ENCODE measurements at regions not wholly inside any gene's neighbourhood (a gene's known extent, or its start where the extent isn't known, plus 50 kb on each side); places are given as distances from the start of the nearest gene placed in this dataset.
A peak's percentile ranks its signal among the peaks of the same experiment; 100 is the strongest.
"Not testable (repeated sequence)": the region's sequence is repeated elsewhere in the genome, so short reads cannot be mapped to it uniquely, and the experiment has no call there.

DNA sequence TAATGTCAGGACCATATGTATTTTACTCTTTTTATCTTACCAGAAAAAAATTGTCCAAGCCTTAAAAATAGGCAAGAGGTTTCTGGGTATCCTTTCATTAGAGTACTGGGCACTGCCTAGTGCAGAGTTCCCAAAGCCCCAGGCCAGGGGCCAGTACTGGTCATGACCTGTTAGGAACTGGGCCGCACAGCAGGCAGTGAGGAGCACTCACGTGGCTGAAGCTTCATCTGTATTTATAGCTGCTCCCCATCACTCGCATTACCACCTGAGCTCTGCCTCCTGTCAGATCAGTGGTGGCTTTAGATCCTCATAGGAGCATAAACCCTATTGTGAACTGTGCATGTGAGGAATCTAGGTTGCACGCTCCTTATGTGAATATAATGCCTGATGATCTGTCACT, 632.9 kb downstream of the UTRN start:
- no peak for DNase-seq (ENCODE audit: low read depth)
- TF ChIP-seq, protein P1, sequence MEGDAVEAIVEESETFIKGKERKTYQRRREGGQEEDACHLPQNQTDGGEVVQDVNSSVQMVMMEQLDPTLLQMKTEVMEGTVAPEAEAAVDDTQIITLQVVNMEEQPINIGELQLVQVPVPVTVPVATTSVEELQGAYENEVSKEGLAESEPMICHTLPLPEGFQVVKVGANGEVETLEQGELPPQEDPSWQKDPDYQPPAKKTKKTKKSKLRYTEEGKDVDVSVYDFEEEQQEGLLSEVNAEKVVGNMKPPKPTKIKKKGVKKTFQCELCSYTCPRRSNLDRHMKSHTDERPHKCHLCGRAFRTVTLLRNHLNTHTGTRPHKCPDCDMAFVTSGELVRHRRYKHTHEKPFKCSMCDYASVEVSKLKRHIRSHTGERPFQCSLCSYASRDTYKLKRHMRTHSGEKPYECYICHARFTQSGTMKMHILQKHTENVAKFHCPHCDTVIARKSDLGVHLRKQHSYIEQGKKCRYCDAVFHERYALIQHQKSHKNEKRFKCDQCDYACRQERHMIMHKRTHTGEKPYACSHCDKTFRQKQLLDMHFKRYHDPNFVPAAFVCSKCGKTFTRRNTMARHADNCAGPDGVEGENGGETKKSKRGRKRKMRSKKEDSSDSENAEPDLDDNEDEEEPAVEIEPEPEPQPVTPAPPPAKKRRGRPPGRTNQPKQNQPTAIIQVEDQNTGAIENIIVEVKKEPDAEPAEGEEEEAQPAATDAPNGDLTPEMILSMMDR (IDR thresholded peaks at IDR 0.05; ENCODE audit: insufficient read depth, low read length), result no peak
- H3K4me3 ChIP-seq (ENCODE audit: low read depth, low read length), result no peak overlapping the region

DNA sequence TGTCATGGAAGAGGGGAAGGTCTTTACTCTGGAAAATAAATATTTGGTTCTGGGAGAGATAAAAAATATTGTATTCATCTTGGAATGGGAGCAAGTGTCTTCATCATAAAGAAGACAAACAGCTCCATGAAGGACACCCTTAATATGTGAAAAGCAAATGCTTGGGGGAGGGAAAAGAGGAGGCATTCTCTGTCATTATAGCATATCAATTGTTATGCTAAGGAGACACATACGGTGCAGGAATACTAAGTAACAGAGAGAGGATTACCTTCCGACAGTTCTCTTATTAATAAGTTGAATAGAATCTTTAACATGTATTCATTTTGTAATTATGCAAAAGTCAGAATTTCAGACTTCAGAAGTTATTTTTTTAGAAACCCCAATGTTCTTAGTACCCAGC, 634.4 kb downstream of the UTRN start:
- TF ChIP-seq, protein P1 (IDR thresholded peaks at IDR 0.05; ENCODE audit: insufficient read depth, low read length), result no peak
- no peak overlapping the region for H3K4me3 ChIP-seq (ENCODE audit: low read depth, low read length)
- DNase-seq (ENCODE audit: low read depth), result no peak

DNA sequence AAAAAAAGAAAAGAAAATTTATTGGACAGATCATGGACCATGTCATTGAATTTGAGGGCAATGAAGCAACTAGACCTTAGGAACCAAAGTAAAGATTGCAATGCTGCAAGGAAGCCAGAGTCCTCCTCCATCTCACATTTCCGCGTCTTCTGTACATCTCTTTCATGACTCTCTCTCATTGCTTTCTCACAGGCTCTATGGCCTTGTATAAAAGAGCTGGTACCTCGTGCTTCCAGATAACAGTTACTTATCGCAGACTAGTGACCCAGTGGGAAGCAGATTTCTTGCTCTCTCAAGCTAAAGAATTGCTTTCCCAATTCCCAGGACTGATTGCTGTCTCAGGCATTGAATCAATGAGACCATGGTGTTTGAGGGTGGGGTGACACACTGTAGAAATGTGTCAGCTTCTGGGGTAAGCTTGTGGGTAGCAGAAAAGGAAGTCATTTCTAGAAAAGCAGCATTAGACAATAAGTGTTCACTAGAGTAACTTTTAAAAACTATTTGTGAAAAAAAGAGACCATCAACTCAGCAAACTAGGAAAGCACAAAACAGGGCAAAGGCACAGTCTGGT, 635.3 kb downstream of the UTRN start:
- no peak for DNase-seq (ENCODE audit: low read depth)
- TF ChIP-seq, protein P1 (IDR thresholded peaks at IDR 0.05; ENCODE audit: insufficient read depth, low read length), result no peak
- H3K4me3 ChIP-seq (ENCODE audit: low read depth, low read length), result no peak overlapping the region

DNA sequence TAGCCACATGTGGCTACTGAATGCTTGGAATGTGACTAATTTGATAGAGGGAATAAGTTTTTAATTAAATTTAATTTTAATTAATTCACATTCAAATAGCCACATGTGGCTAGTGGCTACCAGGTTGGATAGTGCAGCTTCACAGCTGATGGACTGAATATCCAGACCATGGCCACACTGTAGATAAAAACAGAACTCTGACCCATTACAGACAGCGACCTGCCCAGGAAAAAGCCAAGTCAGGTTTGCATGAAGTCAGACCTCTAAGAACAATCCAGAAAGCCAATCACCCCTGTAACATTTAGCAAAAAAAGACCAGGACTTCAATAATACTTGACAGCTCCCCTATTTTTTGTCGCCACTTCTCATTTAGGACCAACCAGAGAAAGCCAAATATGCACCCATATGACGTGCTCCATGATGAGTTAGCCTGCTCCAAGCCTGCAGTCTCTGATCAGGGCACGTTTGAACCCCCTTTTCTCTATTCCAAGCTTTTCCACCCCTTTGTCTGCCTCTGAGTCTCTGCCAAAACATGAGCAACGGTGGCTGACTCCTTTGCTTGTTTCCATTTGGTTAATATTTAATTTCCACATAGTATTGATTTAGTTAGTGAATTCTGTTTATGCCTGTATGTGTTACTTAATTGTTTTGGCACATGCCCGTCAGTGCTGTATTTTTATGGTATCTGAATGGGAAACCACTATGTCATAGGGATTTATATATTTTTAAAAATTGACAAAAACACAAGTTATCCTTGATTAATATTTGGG, 636.3 kb downstream of the UTRN start:
- TF ChIP-seq, protein P1 (IDR thresholded peaks at IDR 0.05; ENCODE audit: insufficient read depth, low read length), result no peak
- H3K4me3 ChIP-seq (ENCODE audit: low read depth, low read length), result no peak overlapping the region
- no peak for DNase-seq (ENCODE audit: low read depth)

DNA sequence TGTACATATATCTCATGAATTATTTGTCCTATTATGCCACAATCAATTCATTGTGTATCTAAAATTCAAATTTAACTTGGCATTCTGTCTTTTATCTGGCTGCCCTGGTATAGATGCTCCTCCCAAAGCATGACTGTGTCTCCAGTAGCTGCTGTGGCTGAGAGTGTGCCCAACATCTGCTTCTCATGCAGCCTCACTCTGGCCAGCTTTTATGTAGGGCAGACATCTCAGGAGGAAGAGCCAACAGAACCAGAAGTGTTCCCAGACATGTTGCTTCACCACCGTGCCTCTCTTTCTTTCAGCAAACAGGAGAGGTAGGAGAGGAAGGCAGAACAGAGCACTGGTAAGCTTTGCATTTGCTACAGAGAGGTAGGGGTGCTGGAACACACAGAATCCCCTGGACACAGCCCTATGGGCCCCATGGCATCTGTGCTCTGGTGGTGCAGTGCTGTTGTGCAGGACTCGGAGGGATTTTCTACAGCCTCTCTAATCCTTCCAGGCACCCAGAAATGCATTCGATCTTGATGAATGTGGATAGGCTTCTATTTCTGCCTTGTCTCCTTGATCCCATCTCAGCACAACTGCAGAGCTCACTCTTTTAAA, 637.1 kb downstream of the UTRN start:
- H3K4me3 ChIP-seq (ENCODE audit: low read depth, low read length), result no peak overlapping the region
- DNase-seq (ENCODE audit: low read depth), result peak; percentile 73
- TF ChIP-seq, protein P1 (IDR thresholded peaks at IDR 0.05; ENCODE audit: insufficient read depth, low read length), result no peak

DNA sequence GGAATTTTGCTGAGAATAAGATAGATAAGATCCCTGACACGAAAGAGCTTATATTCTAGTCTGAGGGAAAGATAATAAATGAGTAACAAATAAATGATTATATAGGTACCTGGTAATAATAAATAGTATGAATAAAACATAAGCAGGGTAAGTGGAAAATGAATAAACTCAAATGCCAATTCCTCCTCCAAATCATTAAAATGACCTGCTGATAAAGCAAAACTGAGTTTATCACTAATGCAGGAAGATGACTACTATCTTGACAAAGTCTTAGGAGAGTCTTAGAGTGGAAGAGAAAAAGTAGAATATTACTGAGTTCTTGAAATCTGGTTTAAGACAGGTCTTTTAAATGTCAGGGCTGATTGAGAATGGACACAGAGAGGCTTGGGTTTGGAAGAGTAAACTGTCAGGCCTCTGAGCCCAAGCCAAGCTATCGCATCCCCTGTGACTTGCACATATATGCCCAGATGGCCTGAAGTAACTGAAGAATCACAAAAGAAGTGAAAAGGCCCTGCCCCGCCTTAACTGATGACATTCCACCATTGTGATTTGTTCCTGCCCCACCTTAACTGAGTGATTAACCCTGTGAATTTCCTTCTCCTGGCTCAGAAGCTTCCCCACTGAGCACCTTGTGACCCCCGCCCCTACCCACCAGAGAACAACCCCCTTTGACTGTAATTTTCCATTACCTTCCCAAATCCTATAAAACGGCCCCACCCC, 637.8 kb downstream of the UTRN start:
- H3K4me3 ChIP-seq (ENCODE audit: low read depth, low read length); DNase-seq (ENCODE audit: low read depth): not testable (repeated sequence)

DNA sequence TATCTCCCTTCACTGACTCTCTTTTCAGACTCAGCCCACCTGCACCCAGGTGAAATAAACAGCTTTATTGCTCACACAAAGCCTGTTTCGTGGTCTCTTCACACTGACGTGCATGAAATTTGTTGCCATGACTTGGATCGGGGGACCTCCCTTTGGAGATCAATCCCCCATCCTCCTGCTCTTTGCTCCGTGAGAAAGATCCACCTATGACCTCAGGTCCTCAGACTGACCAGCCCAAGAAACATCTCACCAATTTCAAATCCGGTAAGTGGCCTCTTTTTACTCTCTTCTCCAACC, 638.3 kb downstream of the UTRN start:
- H3K4me3 ChIP-seq (ENCODE audit: low read depth, low read length); DNase-seq (ENCODE audit: low read depth): not testable (repeated sequence)

Measured in fibroblast of the aortic adventitia (primary cell).